GM12878 (cell line): ENCODE measurements at regions not wholly inside any gene's neighbourhood (a gene's known extent, or its start where the extent isn't known, plus 50 kb on each side); places are given as distances from the start of the nearest gene placed in this dataset.

Experiments used
- ATAC-seq: fragments of 200-7000 bp; cut with Tn5 transposase; 3 replicates; pipeline ENCODE4 v1.9.1; 2020; ENCODE audit warnings: mild to moderate bottlenecking, moderate library complexity
- BruUV-seq: library from RNA; stranded (reverse); fragments of 400-500 nt; replicated peaks from 2 replicates; lab custom pipeline; 2021; lab: Mats Ljungman, UMichigan
- CTCF ChIA-PET: fragments of 300-600 bp; sonication (Branson Sonifier 250); formaldehyde crosslinking; extraction: SDS; loops from one replicate; lab custom pipeline; 2021; ENCODE audit warnings: inconsistent platforms; lab: Yijun Ruan, JAX
- POLR2A ChIA-PET: fragments of 350-600 bp; formaldehyde crosslinking; extraction: SDS; loops from one replicate; lab custom pipeline; 2021; ENCODE audit warnings: inconsistent platforms; lab: Charles Lee
- RAD21 ChIA-PET: fragments of 300-600 bp; sonication (Branson Sonifier 250); formaldehyde crosslinking; loops from one replicate; lab custom pipeline; 2023; ENCODE audit warnings: antibody characterized with exemption; ENCODE audit not compliant: unreplicated experiment; lab: Charles Lee
- SMC1A ChIA-PET: fragments of 300-600 bp; sonication (Branson Sonifier 250); formaldehyde crosslinking; loops from one replicate; lab custom pipeline; 2023; ENCODE audit not compliant: unreplicated experiment, uncharacterized antibody; lab: Charles Lee
- DNase-seq: peaks from one replicate; pipeline ENCODE4 v3.0.0-alpha.2; 2011; ENCODE audit warnings: low read depth, low spot score
- FAIRE-seq: peaks from 3 replicates; lab custom pipeline; 2011; peaks lifted over from hg19 to GRCh38; lab: Jason Lieb, UNC
- H2AFZ ChIP-seq: 2 replicates; pipeline ENCODE4 v1.6.0; 2011; ENCODE audit warnings: low read depth, low read length, control low read depth; ENCODE audit not compliant: control insufficient read depth
- H3K27ac ChIP-seq: 2 replicates; pipeline ENCODE4 v1.5.1; 2011; ENCODE audit warnings: control low read depth; ENCODE audit not compliant: control insufficient read depth, insufficient read depth
- H3K27me3 ChIP-seq, 2 experiments: replicated peaks in 1 of 2; 2 replicates each; pipeline versions ENCODE4 v1.6.0 to v1.6.1; 2011; ENCODE audit warnings: low read length in 1 of 2; ENCODE audit not compliant: control insufficient read depth in 2 of 2, insufficient read depth in 2 of 2
- H3K36me3 ChIP-seq, 2 experiments: 2 replicates each; pipeline ENCODE4 v1.5.1; 2011; ENCODE audit warnings: low read length in 1 of 2; ENCODE audit not compliant: control insufficient read depth in 2 of 2, insufficient read depth in 2 of 2
- H3K4me1 ChIP-seq: 2 replicates; pipeline ENCODE4 v1.6.1; 2011; ENCODE audit warnings: mild to moderate bottlenecking, low read length, moderate library complexity, mixed read lengths; ENCODE audit not compliant: control insufficient read depth, insufficient read depth
- H3K4me2 ChIP-seq: 2 replicates; pipeline ENCODE4 v1.6.0; 2011; ENCODE audit warnings: control low read depth; ENCODE audit not compliant: control insufficient read depth, insufficient read depth
- H3K4me3 ChIP-seq: fragments of 200-600 bp; sonication (generic); 2 replicates; pipeline ENCODE4 v1.5.1; 2016
- H3K79me2 ChIP-seq: 2 replicates; pipeline ENCODE4 v1.6.0; 2011; ENCODE audit warnings: low read length; ENCODE audit not compliant: control insufficient read depth, insufficient read depth
- H3K9ac ChIP-seq: 2 replicates; pipeline ENCODE4 v1.8.0; 2011; ENCODE audit warnings: low read length, control low read depth, mixed read lengths; ENCODE audit not compliant: control insufficient read depth, insufficient read depth
- H3K9me3 ChIP-seq: replicated peaks from 3 replicates; pipeline ENCODE4 v1.5.1; 2011; ENCODE audit warnings: mild to moderate bottlenecking, low read length; ENCODE audit not compliant: control insufficient read depth, insufficient read depth
- H4K20me1 ChIP-seq: 2 replicates; pipeline ENCODE4 v1.6.0; 2011; ENCODE audit not compliant: control insufficient read depth, insufficient read depth
- FOXK2 ChIP-seq: fragments of 450-650 bp; IDR thresholded peaks from 2 replicates; pipeline ENCODE4 v1.6.1; 2017; ENCODE audit warnings: mild to moderate bottlenecking, moderate library complexity
- GABPA ChIP-seq: IDR thresholded peaks from 2 replicates; pipeline ENCODE4 v1.6.1; 2014; ENCODE audit warnings: antibody characterized with exemption, low read depth, mild to moderate bottlenecking, inconsistent platforms
- GATAD2B ChIP-seq: fragments of 450-650 bp; conservative IDR thresholded peaks from 2 replicates; pipeline ENCODE4 v1.6.1; 2017; ENCODE audit warnings: low read depth, mild to moderate bottlenecking, moderate library complexity
- IRF3 ChIP-seq: fragments of 450-650 bp; IDR thresholded peaks from 2 replicates; pipeline ENCODE4 v1.6.1; 2014; ENCODE audit warnings: mild to moderate bottlenecking
- MYC ChIP-seq: IDR thresholded peaks from 2 replicates; pipeline ENCODE4 v1.6.1; 2011; ENCODE audit warnings: mild to moderate bottlenecking, low read length, moderate library complexity, inconsistent platforms; ENCODE audit not compliant: insufficient read depth, insufficient replicate concordance, insufficient read length, severe bottlenecking
- NFYB ChIP-seq: IDR thresholded peaks from 2 replicates; pipeline ENCODE4 v1.6.1; 2011; ENCODE audit warnings: low read depth, mild to moderate bottlenecking, low read length, improper control_type of control experiment, moderate library complexity; ENCODE audit not compliant: insufficient read depth
- NRF1 ChIP-seq: conservative IDR thresholded peaks from 2 replicates; pipeline ENCODE4 v1.6.1; 2011; ENCODE audit warnings: mild to moderate bottlenecking, low read depth, low read length, improper control_type of control experiment
- SIN3A ChIP-seq: IDR thresholded peaks from 2 replicates; pipeline ENCODE4 v1.6.1; 2012; ENCODE audit warnings: low read depth, low read length, improper control_type of control experiment
- SMAD1 ChIP-seq: fragments of 450-650 bp; IDR thresholded peaks from 2 replicates; pipeline ENCODE4 v1.6.1; 2018; ENCODE audit warnings: mild to moderate bottlenecking, low read depth; ENCODE audit not compliant: partially characterized antibody
- SMARCA5 ChIP-seq: fragments of 450-650 bp; IDR thresholded peaks from 2 replicates; pipeline ENCODE4 v1.6.1; 2017; ENCODE audit warnings: mild to moderate bottlenecking
- SUZ12 ChIP-seq: fragments of 200-600 bp; sonication (generic); IDR thresholded peaks from one replicate; pipeline ENCODE4 v1.6.1; 2018; ENCODE audit warnings: antibody characterized with exemption, mild to moderate bottlenecking; ENCODE audit not compliant: unreplicated experiment
- YY1 ChIP-seq: IDR thresholded peaks from 2 replicates; pipeline ENCODE4 v1.6.1; 2011; ENCODE audit warnings: low read depth, mild to moderate bottlenecking, low read length
- ZNF217 ChIP-seq: fragments of 450-650 bp; IDR thresholded peaks from 2 replicates; pipeline ENCODE4 v1.6.1; 2017; ENCODE audit warnings: antibody characterized with exemption, mild to moderate bottlenecking
- WGBS: methylation state at CpG from one replicate; pipeline ENCODE4 v1.1.6; 2016; ENCODE audit warnings: low lambda C conversion rate; ENCODE audit not compliant: insufficient replicate concordance, insufficient coverage; ENCODE audit errors: missing lambda C conversion rate; 5-methylcytosine and 5-hydroxymethylcytosine counted together
- in situ Hi-C: fragments of 300-500 bp; cut with MboI; formaldehyde crosslinking; loops from 9 replicates; pipeline ENCODE4 v1.14.3; 2018; ENCODE audit warnings: mixed read lengths
- intact Hi-C: fragments of 100-400 bp; cut with micrococcal nuclease; formaldehyde crosslinking; loops from one replicate; pipeline ENCODE4 v1.14.2; 2022; ENCODE audit not compliant: unreplicated experiment
- TF ChIP-seq, protein P1 (sequence below): IDR thresholded peaks from 2 replicates; pipeline ENCODE4 v1.6.1; 2011; ENCODE audit warnings: low read depth, low read length, improper control_type of control experiment, borderline replicate concordance
- TF ChIP-seq, protein P2 (sequence below): fragments of 450-650 bp; IDR thresholded peaks from 2 replicates; pipeline ENCODE4 v1.6.1; 2016; ENCODE audit warnings: mild to moderate bottlenecking

- TF ChIP-seq SIN3A = no peak
- no peak for TF ChIP-seq FOXK2
- TF ChIP-seq ZNF217 = no peak
- TF ChIP-seq SMARCA5 = no peak
- no peak for TF ChIP-seq GABPA
- TF ChIP-seq, protein P1, sequence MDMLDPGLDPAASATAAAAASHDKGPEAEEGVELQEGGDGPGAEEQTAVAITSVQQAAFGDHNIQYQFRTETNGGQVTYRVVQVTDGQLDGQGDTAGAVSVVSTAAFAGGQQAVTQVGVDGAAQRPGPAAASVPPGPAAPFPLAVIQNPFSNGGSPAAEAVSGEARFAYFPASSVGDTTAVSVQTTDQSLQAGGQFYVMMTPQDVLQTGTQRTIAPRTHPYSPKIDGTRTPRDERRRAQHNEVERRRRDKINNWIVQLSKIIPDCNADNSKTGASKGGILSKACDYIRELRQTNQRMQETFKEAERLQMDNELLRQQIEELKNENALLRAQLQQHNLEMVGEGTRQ = no peak
These were observed 516.6 kb upstream of the POM121L12 start (continued) for GRCh38 chr7:52518869-52519268.

- ATAC-seq (no peak), FAIRE-seq (no peak), DNase-seq (no peak)
- Histone ChIP-seq H3K4me1 (no peaks in the 10 kb centered on the region), H3K4me3 (no peak overlapping the region), H3K36me3 (no peaks in the 10 kb centered on the region), H2AFZ (no peak overlapping the region), H3K79me2 (no peaks in the 10 kb centered on the region), H3K4me2 (no peak overlapping the region), H3K9me3 (no peaks in the 10 kb centered on the region), H3K9ac (no peak overlapping the region), H3K27ac (no peak overlapping the region), H3K27me3 (no peaks in the 10 kb centered on the region), H4K20me1 (no peaks in the 10 kb centered on the region)
- intact Hi-C loops = no loop called here
- CTCF ChIA-PET = no interaction called here
- SMC1A ChIA-PET = interaction anchor here (1.2 kb wide), 1 partner anchor 37 kb away, joined by 4 read pairs; no protein-coding TSS in a partner anchor
- in situ Hi-C loops = no loop called here
- no TSS peak for BruUV-seq
- 19% methylated on average over 2 of the region's 2 CpGs for WGBS
- RAD21 ChIA-PET = no interaction called here
- POLR2A ChIA-PET = no interaction called here
- TF ChIP-seq YY1 (no peak), NFYB (no peak), IRF3 (no peak), GATAD2B (no peak), NRF1 (no peak), SMAD1 (no peak), SUZ12 (no peak), MYC (no peak)
- TF ChIP-seq, protein P2, sequence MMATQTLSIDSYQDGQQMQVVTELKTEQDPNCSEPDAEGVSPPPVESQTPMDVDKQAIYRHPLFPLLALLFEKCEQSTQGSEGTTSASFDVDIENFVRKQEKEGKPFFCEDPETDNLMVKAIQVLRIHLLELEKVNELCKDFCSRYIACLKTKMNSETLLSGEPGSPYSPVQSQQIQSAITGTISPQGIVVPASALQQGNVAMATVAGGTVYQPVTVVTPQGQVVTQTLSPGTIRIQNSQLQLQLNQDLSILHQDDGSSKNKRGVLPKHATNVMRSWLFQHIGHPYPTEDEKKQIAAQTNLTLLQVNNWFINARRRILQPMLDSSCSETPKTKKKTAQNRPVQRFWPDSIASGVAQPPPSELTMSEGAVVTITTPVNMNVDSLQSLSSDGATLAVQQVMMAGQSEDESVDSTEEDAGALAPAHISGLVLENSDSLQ = no peak
- TF ChIP-seq, all 136 proteins: peak for 0
These were observed 522.8 kb upstream of the POM121L12 start for GRCh38 chr7:52512656-52513055.
